GM12801 (cell line): ENCODE measurements at regions not wholly inside any gene's neighbourhood (a gene's known extent, or its start where the extent isn't known, plus 50 kb on each side); places are given as distances from the start of the nearest gene placed in this dataset.

Experiments used
- TF ChIP-seq, protein P1 (sequence below): IDR thresholded peaks from one replicate; pipeline ENCODE4 v1.5.1; 2011; ENCODE audit warnings: control low read depth; ENCODE audit not compliant: insufficient read length; ENCODE audit errors: extremely low read depth

DNA sequence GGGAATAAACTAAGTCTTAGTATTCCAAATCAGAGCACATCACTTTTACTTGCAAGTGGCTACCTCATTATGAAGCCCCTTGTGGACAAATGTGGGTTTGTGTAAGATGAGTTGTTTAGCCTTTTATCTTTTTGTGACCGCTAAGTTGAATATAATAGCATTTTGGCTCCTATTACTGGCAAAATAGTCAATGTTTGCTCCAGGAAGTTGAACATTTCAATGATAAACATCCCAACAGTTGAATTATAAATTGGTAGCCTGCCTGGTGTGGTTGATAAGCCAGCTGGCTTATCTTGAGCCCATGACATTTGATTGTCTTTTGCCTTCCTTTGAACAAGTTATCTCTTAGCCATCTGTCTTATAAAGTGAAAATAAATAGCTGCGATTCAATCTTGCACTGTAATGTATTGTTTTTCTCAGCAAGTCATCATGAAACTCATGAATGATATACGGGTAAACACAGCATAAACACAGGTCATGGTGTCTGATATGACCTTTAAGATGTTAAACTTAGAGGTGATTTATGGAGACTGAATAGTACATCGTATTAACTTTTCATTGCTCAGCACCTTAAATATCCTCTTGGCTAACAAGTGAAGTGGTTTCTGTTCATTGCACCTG, 338.4 kb downstream of the SOCS6 start:
- TF ChIP-seq, protein P1, sequence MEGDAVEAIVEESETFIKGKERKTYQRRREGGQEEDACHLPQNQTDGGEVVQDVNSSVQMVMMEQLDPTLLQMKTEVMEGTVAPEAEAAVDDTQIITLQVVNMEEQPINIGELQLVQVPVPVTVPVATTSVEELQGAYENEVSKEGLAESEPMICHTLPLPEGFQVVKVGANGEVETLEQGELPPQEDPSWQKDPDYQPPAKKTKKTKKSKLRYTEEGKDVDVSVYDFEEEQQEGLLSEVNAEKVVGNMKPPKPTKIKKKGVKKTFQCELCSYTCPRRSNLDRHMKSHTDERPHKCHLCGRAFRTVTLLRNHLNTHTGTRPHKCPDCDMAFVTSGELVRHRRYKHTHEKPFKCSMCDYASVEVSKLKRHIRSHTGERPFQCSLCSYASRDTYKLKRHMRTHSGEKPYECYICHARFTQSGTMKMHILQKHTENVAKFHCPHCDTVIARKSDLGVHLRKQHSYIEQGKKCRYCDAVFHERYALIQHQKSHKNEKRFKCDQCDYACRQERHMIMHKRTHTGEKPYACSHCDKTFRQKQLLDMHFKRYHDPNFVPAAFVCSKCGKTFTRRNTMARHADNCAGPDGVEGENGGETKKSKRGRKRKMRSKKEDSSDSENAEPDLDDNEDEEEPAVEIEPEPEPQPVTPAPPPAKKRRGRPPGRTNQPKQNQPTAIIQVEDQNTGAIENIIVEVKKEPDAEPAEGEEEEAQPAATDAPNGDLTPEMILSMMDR = no peak

DNA sequence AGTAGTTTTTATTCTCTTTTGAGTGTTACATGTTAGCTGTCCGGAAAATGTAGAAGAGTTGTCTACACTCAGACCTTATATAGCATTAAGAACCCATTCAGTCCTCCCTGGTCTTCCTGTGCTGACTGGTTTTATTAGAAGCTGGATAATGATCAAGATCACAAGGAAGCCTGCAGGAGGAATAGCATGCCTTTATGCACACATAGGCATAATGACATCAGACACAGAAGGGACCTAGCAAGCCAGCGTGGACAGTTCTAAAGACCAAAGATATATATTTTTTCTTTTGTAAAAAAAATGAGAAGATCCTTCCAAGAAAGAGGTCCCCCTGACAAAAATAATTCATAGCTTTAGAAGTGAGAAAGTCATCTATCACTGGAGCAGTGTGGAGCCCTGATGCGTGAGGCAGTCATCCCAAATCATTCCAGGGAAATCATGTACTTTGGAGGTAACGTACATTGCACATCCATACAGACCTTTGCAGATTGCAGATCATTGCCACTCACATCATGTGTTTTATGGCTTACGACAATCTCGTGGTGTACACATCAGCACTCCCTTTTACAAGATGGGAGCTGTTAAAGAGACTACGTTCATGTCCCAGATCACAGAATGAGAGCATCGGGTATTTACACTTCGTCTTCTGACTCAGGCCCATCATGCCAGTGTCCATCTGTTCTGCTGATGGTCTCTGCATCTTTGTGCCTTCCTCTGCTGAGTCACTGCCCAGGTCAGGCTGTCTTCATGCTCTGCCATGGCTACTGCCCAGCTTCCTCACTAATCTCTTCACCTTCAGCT, 334.0 kb downstream of the SOCS6 start:
- TF ChIP-seq, protein P1 = no peak

DNA sequence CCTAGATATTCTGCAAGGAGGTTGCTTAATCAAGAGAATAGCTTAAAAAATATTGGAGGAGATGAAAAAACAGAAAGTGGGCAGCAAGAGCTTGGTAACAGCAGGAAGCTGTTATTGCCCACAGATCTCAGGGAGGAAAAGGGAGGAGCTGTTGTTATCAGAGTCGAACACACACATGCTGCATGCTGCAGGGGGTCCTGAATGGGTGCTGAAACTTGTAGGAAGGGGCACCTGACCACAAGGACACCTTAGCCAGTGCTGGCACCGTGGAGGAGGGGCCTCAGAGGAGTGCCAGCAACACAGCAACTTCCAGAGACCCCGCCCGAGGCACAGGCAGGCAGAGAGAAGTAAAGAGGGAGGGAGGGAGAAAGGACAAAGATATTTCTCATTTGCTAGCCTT, 332.9 kb downstream of the SOCS6 start:
- TF ChIP-seq, protein P1 = no peak

DNA sequence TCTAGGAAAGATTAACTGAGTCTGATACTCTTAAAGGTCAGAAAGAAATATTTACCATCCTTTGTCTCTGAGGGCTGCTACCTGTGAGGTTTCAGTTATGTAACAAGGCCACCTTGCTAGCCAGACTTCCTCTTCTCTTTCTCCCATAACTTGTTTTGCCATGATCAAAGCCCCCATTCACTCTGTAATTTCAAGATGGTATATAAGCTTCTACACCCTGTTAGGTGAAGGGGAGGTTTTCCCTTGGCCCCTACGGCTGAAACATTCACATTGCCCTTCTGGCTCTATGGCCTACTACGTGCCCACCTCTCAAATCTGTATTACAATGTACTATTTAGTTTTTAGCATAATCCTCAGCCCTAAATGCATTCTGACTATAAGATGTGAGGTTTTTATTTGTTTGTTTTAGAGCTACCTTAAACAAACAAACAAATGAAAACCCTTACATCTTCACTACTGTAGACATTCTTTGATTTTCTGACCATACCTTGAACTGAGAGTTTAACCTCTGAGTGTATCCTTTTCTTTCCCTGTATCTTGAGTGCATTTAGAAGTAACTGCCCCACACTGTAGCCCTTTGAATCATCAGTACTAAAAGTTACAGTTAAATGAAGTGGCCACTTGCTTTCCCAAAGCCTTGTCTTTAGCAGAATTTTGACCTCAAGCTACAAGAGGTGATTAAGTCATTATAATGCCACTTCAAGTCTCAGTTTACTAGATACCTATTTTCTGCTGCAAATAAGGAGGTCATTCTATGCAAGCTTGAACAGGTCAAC, 332.2 kb downstream of the SOCS6 start:
- TF ChIP-seq, protein P1 = no peak

DNA sequence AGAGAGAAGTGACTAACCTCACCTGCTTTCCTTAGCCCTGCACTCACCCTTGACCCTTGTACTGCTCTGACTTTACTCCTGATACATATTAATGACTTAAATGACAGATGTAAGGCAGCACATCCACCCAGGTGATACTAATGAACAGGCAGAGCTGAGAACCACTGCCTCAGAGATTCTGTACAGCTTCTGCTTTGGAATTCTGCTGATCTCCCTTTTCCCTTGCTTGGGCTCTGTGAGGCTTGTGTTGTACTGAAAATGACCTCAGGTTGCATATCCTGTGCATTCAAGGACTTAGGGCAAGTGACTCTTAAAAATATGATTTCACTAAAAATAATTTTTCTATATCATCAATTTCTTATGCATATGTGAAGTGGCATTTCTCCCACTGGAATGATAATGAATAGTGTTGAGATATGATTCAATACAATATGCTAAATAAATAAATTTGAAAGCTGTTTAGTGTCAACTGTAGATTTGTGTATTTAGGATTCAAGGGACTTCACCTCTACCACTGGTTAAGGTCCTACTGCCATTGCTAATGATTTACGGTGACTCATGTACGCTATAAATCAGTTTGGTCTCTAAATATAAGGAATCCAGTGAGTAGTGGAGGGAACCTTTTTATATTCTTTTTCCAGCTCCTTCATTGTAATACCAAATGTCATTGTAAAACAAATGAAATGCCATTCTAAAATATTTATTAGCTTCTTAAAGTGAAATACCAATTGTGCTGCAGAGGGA, 328.3 kb downstream of the SOCS6 start:
- TF ChIP-seq, protein P1 = no peak

DNA sequence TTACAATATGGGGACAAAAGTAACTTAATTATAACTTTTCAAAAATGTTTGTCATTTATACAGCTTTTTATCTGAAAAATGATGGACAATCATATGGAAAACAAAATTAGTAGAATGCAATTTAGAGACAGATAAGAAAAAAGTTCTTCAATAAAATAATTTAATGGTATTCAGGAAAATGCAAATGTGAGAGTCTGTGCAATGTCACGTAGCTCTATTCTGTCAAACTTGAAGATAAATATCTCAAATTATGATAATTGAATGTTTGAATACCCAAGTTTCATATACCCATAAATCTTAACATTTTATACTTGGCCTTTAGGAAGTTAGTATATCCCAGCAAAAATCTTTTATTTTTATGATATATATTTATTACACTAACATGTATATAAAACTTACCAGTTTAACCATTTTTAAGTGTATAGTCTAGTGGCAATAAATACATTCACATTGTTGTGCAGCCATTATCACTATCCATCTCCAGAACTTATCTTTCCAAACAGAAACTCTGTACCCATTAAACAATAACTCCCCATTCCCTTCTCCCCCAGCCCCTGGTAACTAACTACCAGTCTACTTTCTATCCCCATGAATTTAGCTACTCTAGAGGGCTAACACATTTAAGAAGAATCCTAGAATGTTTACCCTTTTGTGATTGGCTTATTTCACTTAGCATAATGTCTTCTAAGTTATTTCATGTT, 311.5 kb downstream of the SOCS6 start:
- TF ChIP-seq, protein P1 = no peak
